Ovary (tissue), 7 donors: ENCODE measurements at regions not wholly inside any gene's neighbourhood (a gene's known extent, or its start where the extent isn't known, plus 50 kb on each side); places are given as distances from the start of the nearest gene placed in this dataset.
"Not testable (repeated sequence)": the region's sequence is repeated elsewhere in the genome, so short reads cannot be mapped to it uniquely, and the experiment has no call there.

Experiments
- DNase-seq, 5 donors: peaks; one replicate each; pipeline ENCODE4 v3.0.0-alpha.2; 2019 to 2020
- H3K27ac ChIP-seq, 2 donors: fragments of 200-600 bp; one replicate each; pipeline versions ENCODE4 v1.5.1 to v1.8.0; 2019 to 2022
- H3K27me3 ChIP-seq: fragments of 200-600 bp; one replicate; pipeline ENCODE4 v1.8.0; 2022
- H3K36me3 ChIP-seq: fragments of 200-600 bp; sonication (generic); one replicate; pipeline ENCODE4 v1.5.1; 2019
- H3K4me1 ChIP-seq: one replicate; pipeline ENCODE4 v1.8.1; 2013; ENCODE audit warnings: mild to moderate bottlenecking, moderate library complexity; ENCODE audit not compliant: insufficient read depth
- H3K4me3 ChIP-seq: fragments of 200-600 bp; sonication (generic); one replicate; pipeline ENCODE4 v1.5.1; 2017
- H3K9me3 ChIP-seq, 2 donors: fragments of 200-600 bp in 1 of 2; sonication (generic) in 1 of 2; one replicate each; pipeline versions ENCODE4 v1.5.1 to v1.8.1; 2013 to 2019; ENCODE audit warnings: mild to moderate bottlenecking in 1 of 2, moderate library complexity in 1 of 2
- EP300 ChIP-seq: sonication (generic); formaldehyde crosslinking; IDR thresholded peaks from one replicate; pipeline ENCODE4 v1.6.1; 2017; ENCODE audit warnings: antibody characterized with exemption
- POLR2A ChIP-seq: fragments of 450-650 bp; IDR thresholded peaks from one replicate; pipeline ENCODE4 v1.6.1; 2017; ENCODE audit warnings: antibody characterized with exemption, mild to moderate bottlenecking, moderate library complexity
- WGBS, 3 donors: extraction: QIAGEN DNeasy Blood & Tissue Kit in 1 of 3; methylation state at CpG; one replicate each; pipeline versions ENCODE4 v1.1.5 to v1.1.7; 2013 to 2017; 5-methylcytosine and 5-hydroxymethylcytosine counted together
- intact Hi-C, 4 donors: fragments of 100-400 bp; cut with DNase I; formaldehyde crosslinking; loops; one replicate each; pipeline versions ENCODE4 v1.11.0 to v1.15.1; 2022 to 2023
- TF ChIP-seq, protein P1 (sequence below), 3 donors: fragments of 450-650 bp in 2 of 3; fragments of 200-600 bp in 1 of 3; IDR thresholded peaks; one replicate each; pipeline versions ENCODE4 v1.5.1 to v1.8.0; 2016 to 2022; ENCODE audit warnings: antibody characterized with exemption in 3 of 3, mild to moderate bottlenecking in 1 of 3
- donor health status: DM: no; HTN: no; CAD: no; lungs with moderate emphysema.
- donor health status: DM: no; HTN: no; CAD: no.
- donor health status: Bipolar disorder and iron deficiency.
- donor health status: DM: no; HTN: no; CAD: no.
- donor health status: DM: yes; HTN: yes; CAD: no.

DNA sequence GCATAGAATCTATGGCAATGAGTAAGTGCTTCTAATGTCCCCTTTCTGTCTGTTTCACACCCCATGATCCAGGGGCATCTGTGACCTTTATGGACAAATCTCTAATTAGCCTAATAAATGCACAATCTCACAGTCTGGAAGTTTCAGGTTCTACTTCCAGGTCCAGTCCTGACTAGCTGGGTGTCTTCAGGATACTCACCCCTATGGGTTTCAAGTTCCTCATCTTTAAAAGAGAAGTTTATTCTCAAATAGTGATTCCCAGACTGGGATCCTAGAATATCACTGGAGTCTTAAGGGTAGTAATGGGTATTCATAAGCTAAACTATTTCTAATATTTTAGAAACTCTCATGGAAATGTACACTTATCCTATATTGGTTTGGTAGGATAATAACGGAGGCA, 77.2 kb upstream of the ABCA1 start:
- Histone ChIP-seq H3K27me3 (no peaks in the 10 kb centered on the region), H3K9me3 (no peaks in the 10 kb centered on the region), H3K36me3 (no peaks in the 10 kb centered on the region), H3K27ac (no peak overlapping the region), H3K4me3 (no peak overlapping the region), H3K4me1 (no peaks in the 10 kb centered on the region)
- WGBS, 3 donors: 90 to 94% (median 92%) methylated on average over 1 of the region's 1 CpG
- DNase-seq: no peak
- no peak for TF ChIP-seq POLR2A
- TF ChIP-seq EP300: no peak
- TF ChIP-seq, protein P1, sequence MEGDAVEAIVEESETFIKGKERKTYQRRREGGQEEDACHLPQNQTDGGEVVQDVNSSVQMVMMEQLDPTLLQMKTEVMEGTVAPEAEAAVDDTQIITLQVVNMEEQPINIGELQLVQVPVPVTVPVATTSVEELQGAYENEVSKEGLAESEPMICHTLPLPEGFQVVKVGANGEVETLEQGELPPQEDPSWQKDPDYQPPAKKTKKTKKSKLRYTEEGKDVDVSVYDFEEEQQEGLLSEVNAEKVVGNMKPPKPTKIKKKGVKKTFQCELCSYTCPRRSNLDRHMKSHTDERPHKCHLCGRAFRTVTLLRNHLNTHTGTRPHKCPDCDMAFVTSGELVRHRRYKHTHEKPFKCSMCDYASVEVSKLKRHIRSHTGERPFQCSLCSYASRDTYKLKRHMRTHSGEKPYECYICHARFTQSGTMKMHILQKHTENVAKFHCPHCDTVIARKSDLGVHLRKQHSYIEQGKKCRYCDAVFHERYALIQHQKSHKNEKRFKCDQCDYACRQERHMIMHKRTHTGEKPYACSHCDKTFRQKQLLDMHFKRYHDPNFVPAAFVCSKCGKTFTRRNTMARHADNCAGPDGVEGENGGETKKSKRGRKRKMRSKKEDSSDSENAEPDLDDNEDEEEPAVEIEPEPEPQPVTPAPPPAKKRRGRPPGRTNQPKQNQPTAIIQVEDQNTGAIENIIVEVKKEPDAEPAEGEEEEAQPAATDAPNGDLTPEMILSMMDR (IDR thresholded peaks at IDR 0.05): no peak
- intact Hi-C loops: no loop called here

DNA sequence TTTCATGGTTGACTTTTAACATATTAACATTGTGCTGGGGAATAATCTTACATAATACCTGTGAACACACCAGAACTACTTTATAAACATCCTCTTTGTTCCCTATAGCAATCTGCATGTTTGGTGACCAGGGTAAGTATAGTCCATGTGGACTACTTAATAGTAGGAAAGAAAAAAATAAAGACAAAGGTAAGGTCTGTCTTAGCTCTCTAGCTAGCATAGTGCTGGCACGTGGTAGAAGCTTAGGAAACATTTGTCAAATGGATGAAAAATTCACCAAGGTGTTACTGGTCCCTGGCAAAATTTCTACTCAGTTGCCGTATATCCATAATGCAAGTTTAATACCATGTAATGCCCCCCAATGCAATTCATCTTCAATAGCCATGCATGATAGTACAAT, 78.6 kb upstream of the ABCA1 start:
- intact Hi-C loops: no loop called here
- TF ChIP-seq, protein P1 (IDR thresholded peaks at IDR 0.05): no peak
- no peak for TF ChIP-seq POLR2A
- TF ChIP-seq EP300: no peak
- no peak overlapping the region for H3K4me3 ChIP-seq
- no peak overlapping the region for H3K27ac ChIP-seq
- DNase-seq: no peak
- 83 to 91% (median 90%) methylated on average over 2 of the region's 2 CpGs for WGBS, 3 donors
- H3K4me1 ChIP-seq: no peaks in the 10 kb centered on the region
- H3K36me3 ChIP-seq: no peaks in the 10 kb centered on the region
- no peaks in the 10 kb centered on the region for H3K27me3 ChIP-seq
- no peaks in the 10 kb centered on the region for H3K9me3 ChIP-seq

DNA sequence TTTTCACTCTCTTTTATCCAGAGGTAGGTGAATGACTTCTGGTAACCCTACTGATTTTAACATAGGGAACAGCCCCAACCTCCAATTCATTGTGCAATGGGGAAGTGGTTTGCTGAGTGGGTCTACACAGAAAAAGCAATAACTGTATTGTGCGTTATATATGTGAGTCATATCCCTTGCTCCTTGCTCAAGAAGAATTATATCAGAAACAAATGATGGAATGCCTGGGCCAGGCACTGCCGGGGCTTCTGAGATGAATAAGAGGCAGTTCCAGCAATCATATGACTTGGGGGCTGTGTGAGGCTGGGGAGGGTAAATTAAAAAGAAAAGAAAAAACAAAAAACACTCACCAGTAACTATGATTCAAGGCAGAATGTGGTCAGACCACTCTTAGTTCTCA, 79.2 kb upstream of the ABCA1 start:
- Histone ChIP-seq H3K27me3 (no peaks in the 10 kb centered on the region), H3K27ac (no peak overlapping the region), H3K9me3 (no peaks in the 10 kb centered on the region), H3K4me1 (no peaks in the 10 kb centered on the region), H3K36me3 (no peaks in the 10 kb centered on the region), H3K4me3 (no peak overlapping the region)
- no peak for DNase-seq
- intact Hi-C loops: no loop called here
- no peak for TF ChIP-seq EP300
- TF ChIP-seq, protein P1 (IDR thresholded peaks at IDR 0.05): no peak
- no peak for TF ChIP-seq POLR2A
- 19 to 51% (median 34%) methylated on average over 2 of the region's 2 CpGs for WGBS, 3 donors

DNA sequence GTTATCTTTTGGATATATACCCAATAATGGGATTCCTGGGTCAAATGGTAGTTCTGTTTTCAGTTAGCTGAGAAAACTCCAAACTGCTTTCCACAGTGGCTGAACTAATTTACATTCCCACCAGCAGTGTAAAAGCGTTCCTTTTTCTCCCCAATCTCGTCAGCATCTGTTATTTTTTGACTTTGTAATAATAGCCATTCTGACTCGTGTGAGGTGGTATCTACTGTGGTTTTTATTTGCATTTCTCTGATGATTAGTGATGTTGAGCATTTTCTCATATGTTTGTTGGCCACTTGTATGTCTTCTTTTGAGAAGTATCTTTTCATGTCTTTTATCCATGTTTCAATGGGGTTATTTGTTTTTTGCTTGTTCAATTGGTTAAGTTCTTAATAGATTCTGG, 82.1 kb upstream of the ABCA1 start:
- 58 to 71% (median 68%) methylated on average over 3 of the region's 3 CpGs for WGBS, 3 donors
- intact Hi-C loops, H3K4me1 ChIP-seq, H3K36me3 ChIP-seq, H3K9me3 ChIP-seq, H3K4me3 ChIP-seq, H3K27me3 ChIP-seq, DNase-seq, H3K27ac ChIP-seq: not testable (repeated sequence)

DNA sequence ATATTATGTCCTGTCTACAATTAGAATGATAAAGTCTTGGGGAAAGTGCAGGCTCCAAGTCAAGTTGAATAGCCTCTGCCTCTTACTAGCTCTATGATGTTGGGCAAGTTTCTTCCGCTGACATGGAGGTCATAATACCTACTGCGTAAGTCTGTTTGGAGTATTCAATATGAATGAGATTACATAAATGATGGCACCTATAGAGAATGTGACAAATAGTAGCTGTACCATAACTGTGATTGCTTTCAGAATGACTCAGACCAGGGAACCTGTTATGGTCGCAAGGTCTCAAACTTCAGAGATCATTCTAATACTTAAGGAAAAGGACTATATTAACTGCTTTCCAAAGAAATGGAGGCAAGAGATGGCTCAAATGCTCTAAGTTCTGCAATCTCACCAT, 94.0 kb upstream of the ABCA1 start:
- no peaks in the 10 kb centered on the region for H3K9me3 ChIP-seq
- WGBS, 3 donors: 91 to 95% (median 94%) methylated on average over 3 of the region's 3 CpGs
- no peak overlapping the region for H3K27ac ChIP-seq
- H3K36me3 ChIP-seq: no peaks in the 10 kb centered on the region
- DNase-seq: no peak
- no peaks in the 10 kb centered on the region for H3K4me1 ChIP-seq
- intact Hi-C loops: no loop called here
- no peak for TF ChIP-seq EP300
- no peak for TF ChIP-seq POLR2A
- TF ChIP-seq, protein P1 (IDR thresholded peaks at IDR 0.05): no peak
- H3K4me3 ChIP-seq: no peak overlapping the region
- no peaks in the 10 kb centered on the region for H3K27me3 ChIP-seq

DNA sequence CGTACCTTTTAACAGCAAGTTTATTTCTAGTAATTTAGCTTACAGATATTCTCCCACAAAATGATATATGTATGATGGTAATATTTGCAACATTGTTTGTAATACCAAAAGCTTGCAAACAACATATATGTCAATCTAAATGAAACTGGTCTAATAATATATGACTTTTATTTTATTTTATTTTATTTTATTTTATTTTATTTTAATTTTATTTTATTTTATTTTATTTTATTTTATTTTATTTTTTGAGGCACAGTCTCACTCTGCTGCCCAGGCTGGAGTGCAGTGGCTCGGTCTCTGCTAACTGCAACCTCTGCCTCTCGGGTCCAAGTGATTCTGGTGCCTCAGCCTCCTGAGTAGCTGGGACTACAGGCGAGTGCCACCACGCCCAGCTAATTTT, 94.6 kb upstream of the ABCA1 start:
- DNase-seq, H3K27ac ChIP-seq, H3K27me3 ChIP-seq, H3K9me3 ChIP-seq, H3K4me3 ChIP-seq, H3K4me1 ChIP-seq, H3K36me3 ChIP-seq, intact Hi-C loops: not testable (repeated sequence)
- WGBS, 3 donors: 88 to 94% (median 92%) methylated on average over 5 of the region's 5 CpGs
